H1 (cell line): ENCODE measurements at regions not wholly inside any gene's neighbourhood (a gene's known extent, or its start where the extent isn't known, plus 50 kb on each side); places are given as distances from the start of the nearest gene placed in this dataset.

Experiments used
- SRF ChIP-seq: IDR thresholded peaks from 2 replicates; pipeline ENCODE4 v1.6.1; 2011; ENCODE audit warnings: mild to moderate bottlenecking, low read depth, low read length, moderate library complexity
- TF ChIP-seq, protein P1 (sequence below): fragments of 300-600 bp; sonication (generic); IDR thresholded peaks from 2 replicates; pipeline ENCODE4 v1.7.1; 2012; ENCODE audit warnings: low read length, moderate library complexity, mild to moderate bottlenecking, inconsistent platforms; ENCODE audit not compliant: insufficient replicate concordance

DNA sequence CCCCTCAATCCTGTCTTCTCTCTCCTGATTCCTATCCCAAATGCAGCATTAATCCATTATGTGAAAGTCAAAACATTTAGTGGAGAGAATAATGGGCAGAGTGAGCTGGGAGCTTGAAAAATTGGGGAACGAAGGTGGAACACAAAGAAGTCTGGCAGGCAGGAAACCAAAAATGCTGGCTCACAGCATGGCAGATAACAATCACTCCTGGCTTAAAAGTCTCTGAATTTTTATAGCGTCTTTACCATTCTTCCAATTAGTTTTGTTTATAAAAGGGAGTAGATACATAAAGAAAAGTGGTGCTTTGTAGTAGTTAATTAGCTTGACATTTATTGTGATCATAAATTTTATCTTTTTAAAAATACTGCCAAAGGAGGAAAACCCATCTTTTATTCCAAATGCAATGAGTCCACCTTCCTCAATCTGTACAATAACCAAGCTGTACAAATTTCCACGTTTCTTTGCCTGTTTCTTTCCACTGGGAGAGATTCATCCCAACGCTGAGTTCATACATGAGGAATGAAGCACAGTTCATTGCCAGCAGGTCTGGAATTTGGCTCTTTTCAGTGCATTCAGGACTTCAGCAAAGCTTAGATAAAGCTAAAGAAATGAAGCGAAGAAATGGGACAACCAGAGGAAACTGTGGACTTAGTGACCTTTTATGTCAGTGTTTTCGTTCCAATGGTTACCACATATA is 174.7 kb downstream of the HMHB1 start (continued):
- TF ChIP-seq, protein P1, sequence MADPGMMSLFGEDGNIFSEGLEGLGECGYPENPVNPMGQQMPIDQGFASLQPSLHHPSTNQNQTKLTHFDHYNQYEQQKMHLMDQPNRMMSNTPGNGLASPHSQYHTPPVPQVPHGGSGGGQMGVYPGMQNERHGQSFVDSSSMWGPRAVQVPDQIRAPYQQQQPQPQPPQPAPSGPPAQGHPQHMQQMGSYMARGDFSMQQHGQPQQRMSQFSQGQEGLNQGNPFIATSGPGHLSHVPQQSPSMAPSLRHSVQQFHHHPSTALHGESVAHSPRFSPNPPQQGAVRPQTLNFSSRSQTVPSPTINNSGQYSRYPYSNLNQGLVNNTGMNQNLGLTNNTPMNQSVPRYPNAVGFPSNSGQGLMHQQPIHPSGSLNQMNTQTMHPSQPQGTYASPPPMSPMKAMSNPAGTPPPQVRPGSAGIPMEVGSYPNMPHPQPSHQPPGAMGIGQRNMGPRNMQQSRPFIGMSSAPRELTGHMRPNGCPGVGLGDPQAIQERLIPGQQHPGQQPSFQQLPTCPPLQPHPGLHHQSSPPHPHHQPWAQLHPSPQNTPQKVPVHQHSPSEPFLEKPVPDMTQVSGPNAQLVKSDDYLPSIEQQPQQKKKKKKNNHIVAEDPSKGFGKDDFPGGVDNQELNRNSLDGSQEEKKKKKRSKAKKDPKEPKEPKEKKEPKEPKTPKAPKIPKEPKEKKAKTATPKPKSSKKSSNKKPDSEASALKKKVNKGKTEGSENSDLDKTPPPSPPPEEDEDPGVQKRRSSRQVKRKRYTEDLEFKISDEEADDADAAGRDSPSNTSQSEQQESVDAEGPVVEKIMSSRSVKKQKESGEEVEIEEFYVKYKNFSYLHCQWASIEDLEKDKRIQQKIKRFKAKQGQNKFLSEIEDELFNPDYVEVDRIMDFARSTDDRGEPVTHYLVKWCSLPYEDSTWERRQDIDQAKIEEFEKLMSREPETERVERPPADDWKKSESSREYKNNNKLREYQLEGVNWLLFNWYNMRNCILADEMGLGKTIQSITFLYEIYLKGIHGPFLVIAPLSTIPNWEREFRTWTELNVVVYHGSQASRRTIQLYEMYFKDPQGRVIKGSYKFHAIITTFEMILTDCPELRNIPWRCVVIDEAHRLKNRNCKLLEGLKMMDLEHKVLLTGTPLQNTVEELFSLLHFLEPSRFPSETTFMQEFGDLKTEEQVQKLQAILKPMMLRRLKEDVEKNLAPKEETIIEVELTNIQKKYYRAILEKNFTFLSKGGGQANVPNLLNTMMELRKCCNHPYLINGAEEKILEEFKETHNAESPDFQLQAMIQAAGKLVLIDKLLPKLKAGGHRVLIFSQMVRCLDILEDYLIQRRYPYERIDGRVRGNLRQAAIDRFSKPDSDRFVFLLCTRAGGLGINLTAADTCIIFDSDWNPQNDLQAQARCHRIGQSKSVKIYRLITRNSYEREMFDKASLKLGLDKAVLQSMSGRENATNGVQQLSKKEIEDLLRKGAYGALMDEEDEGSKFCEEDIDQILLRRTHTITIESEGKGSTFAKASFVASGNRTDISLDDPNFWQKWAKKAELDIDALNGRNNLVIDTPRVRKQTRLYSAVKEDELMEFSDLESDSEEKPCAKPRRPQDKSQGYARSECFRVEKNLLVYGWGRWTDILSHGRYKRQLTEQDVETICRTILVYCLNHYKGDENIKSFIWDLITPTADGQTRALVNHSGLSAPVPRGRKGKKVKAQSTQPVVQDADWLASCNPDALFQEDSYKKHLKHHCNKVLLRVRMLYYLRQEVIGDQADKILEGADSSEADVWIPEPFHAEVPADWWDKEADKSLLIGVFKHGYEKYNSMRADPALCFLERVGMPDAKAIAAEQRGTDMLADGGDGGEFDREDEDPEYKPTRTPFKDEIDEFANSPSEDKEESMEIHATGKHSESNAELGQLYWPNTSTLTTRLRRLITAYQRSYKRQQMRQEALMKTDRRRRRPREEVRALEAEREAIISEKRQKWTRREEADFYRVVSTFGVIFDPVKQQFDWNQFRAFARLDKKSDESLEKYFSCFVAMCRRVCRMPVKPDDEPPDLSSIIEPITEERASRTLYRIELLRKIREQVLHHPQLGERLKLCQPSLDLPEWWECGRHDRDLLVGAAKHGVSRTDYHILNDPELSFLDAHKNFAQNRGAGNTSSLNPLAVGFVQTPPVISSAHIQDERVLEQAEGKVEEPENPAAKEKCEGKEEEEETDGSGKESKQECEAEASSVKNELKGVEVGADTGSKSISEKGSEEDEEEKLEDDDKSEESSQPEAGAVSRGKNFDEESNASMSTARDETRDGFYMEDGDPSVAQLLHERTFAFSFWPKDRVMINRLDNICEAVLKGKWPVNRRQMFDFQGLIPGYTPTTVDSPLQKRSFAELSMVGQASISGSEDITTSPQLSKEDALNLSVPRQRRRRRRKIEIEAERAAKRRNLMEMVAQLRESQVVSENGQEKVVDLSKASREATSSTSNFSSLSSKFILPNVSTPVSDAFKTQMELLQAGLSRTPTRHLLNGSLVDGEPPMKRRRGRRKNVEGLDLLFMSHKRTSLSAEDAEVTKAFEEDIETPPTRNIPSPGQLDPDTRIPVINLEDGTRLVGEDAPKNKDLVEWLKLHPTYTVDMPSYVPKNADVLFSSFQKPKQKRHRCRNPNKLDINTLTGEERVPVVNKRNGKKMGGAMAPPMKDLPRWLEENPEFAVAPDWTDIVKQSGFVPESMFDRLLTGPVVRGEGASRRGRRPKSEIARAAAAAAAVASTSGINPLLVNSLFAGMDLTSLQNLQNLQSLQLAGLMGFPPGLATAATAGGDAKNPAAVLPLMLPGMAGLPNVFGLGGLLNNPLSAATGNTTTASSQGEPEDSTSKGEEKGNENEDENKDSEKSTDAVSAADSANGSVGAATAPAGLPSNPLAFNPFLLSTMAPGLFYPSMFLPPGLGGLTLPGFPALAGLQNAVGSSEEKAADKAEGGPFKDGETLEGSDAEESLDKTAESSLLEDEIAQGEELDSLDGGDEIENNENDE: no peak
- no peak for TF ChIP-seq SRF
